ENCODE measurements at regions not wholly inside any gene's neighbourhood (a gene's known extent, or its start where the extent isn't known, plus 50 kb on each side); places are given as distances from the start of the nearest gene placed in this dataset.

GRCh38 chr22:22316589-22316988 lies 72.0 kb downstream of the VPREB1 start:
- no TSS peak for BruUV-seq (replicated peaks)
- Histone ChIP-seq H3K79me2 (ENCODE audit: control insufficient read depth, insufficient read depth, low read length) (no peaks in the 10 kb centered on the region), H2AFZ (ENCODE audit: low read depth, low read length) (no peak overlapping the region), H3K4me3 (no peak overlapping the region), H4K20me1 (replicated peaks; ENCODE audit: control insufficient read depth, insufficient read depth, low read length) (0 out of 2 replicates have a peak, but pooled peaks cover 7% of the 10 kb centered on the region), H3K4me1 (replicated peaks in 1 of 2; ENCODE audit: control insufficient read depth in 2 of 2, insufficient read depth in 2 of 2, low read length in 2 of 2) (no peaks in the 10 kb centered on the region), H3K27ac (ENCODE audit: extremely low read depth, low read depth, low read length) (no peak overlapping the region), H3K9me3 (replicated peaks; ENCODE audit: control insufficient read depth, insufficient read depth, low read depth, low read length) (no peaks in the 10 kb centered on the region), H3K9ac (ENCODE audit: insufficient read depth in 1 of 2, low read depth in 2 of 2, low read length in 2 of 2) (no peak overlapping the region), H3K4me2 (ENCODE audit: insufficient read depth, low read length) (no peak overlapping the region), H3K36me3 (ENCODE audit: control insufficient read depth, insufficient read depth, low read length) (peaks cover 37% of the 10 kb centered on the region), H3K9me1 (ENCODE audit: control insufficient read depth, insufficient read depth, low read length) (peaks cover 8% of the 10 kb centered on the region), H3K27me3 (ENCODE audit: control insufficient read depth in 2 of 2, insufficient read depth in 2 of 2, low read length in 2 of 2) (no peaks in the 10 kb centered on the region)
- no peak for FAIRE-seq
- ChIA-PET CTCF (ENCODE audit: low intra/inter-chr PET ratio) (no interaction called here), POLR2A (interaction anchor here (1.3 kb wide), 1 partner anchor 15 kb away, joined by 5 read pairs; no protein-coding TSS in a partner anchor)
- DNase-seq (ENCODE audit: extremely low read depth in 1 of 4, low spot score in 3 of 4): no peak
- no peak for TF ChIP-seq ZNF780A (CRISPR knock-in tag; IDR thresholded peaks at IDR 0.05)
- no peak for TF ChIP-seq HDAC3 (IDR thresholded peaks at IDR 0.05; ENCODE audit: borderline replicate concordance, partially characterized antibody)
- TF ChIP-seq FOXA1 (IDR thresholded peaks at IDR 0.05; ENCODE audit: borderline replicate concordance): no peak
- TF ChIP-seq ZC3H11A (IDR thresholded peaks at IDR 0.05; ENCODE audit: low read depth, low read length): no peak
- TF ChIP-seq ELK3 (CRISPR knock-in tag; IDR thresholded peaks at IDR 0.05): no peak
- TF ChIP-seq ZFPM2 (CRISPR knock-in tag; IDR thresholded peaks at IDR 0.05): no peak
- no peak for TF ChIP-seq HIVEP1 (CRISPR knock-in tag; IDR thresholded peaks at IDR 0.05)
- no peak for TF ChIP-seq NFATC3 (IDR thresholded peaks at IDR 0.05)
- TF ChIP-seq ETS1 (conservative IDR thresholded peaks at IDR 0.05; ENCODE audit: control insufficient read depth, low read depth, low read length): no peak
- TF ChIP-seq ZNF764 (CRISPR knock-in tag; IDR thresholded peaks at IDR 0.05; ENCODE audit: low read depth): no peak
- TF ChIP-seq NCOR1 (IDR thresholded peaks at IDR 0.05): no peak
- no peak for TF ChIP-seq ZNF41 (CRISPR knock-in tag; conservative IDR thresholded peaks at IDR 0.05)
- no peak for TF ChIP-seq MCM3 (IDR thresholded peaks at IDR 0.05)
- no peak for TF ChIP-seq ZNF165 (CRISPR knock-in tag; IDR thresholded peaks at IDR 0.05; ENCODE audit: borderline replicate concordance)
- TF ChIP-seq ZNF140 (CRISPR knock-in tag; IDR thresholded peaks at IDR 0.05): no peak
- TF ChIP-seq LEF1 (IDR thresholded peaks at IDR 0.05): no peak
- in situ Hi-C loops (cut with MboI) (no loop called here), intact Hi-C loops (cut with micrococcal nuclease) (no loop called here)
- ATAC-seq: no peak
- 94% methylated on average over 2 of the region's 2 CpGs for WGBS (ENCODE audit: insufficient coverage, low coverage, missing lambda C conversion rate)
